ENCODE measurements at regions not wholly inside any gene's neighbourhood (a gene's known extent, or its start where the extent isn't known, plus 50 kb on each side); places are given as distances from the start of the nearest gene placed in this dataset.

GRCh38 chr4:4685810-4686795 lies 144.3 kb upstream of the STX18 start:
- H4K20me1 ChIP-seq (replicated peaks; ENCODE audit: control insufficient read depth, extremely low read depth, insufficient read depth, low read length), result no peaks in the 10 kb centered on the region
- no peak overlapping the region for H3K4me3 ChIP-seq (replicated peaks in 1 of 3; ENCODE audit: insufficient read depth in 1 of 3, low read depth in 1 of 3, low read length in 3 of 3)
- H3K27ac ChIP-seq (ENCODE audit: insufficient read depth, low read depth, low read length), result no peak overlapping the region
- no peaks in the 10 kb centered on the region for H3K4me1 ChIP-seq (ENCODE audit: control insufficient read depth, extremely low read depth, insufficient read depth, low read length)
- ChIA-PET POLR2A (no interaction called here), CTCF (no interaction called here)
- FAIRE-seq, result no peak
- no peak for DNase-seq (ENCODE audit: low read depth, low spot score)
- no peaks in the 10 kb centered on the region for H3K79me2 ChIP-seq (ENCODE audit: control insufficient read depth, insufficient read depth, low read length)
- H3K9me3 ChIP-seq (replicated peaks; ENCODE audit: control insufficient read depth, insufficient read depth, low read length), result no peaks in the 10 kb centered on the region
- no peaks in the 10 kb centered on the region for H3K36me3 ChIP-seq (ENCODE audit: control insufficient read depth in 2 of 2, extremely low read depth in 1 of 2, insufficient read depth in 2 of 2, low read length in 2 of 2)
- no peaks in the 10 kb centered on the region for H3K9me1 ChIP-seq (replicated peaks; ENCODE audit: control insufficient read depth, extremely low read depth, insufficient read depth, low read length)
- dilution Hi-C loops (cut with MboI; ENCODE audit: extremely low pct_ligation_motif_present, low sequenced_read_pairs) (no loop called here), intact Hi-C loops (cut with micrococcal nuclease) (no loop called here)
- TF ChIP-seq MAX (IDR thresholded peaks at IDR 0.05; ENCODE audit: insufficient read depth, insufficient read length) (no peak), POLR2A (IDR thresholded peaks at IDR 0.05; ENCODE audit: low read depth, low read length) (no peak), EZH2 (IDR thresholded peaks at IDR 0.05; ENCODE audit: borderline replicate concordance, low read depth, low read length, severe bottlenecking) (no peak), JUN (IDR thresholded peaks at IDR 0.05; ENCODE audit: borderline replicate concordance, insufficient read depth, insufficient read length, low read depth) (no peak), CTCF (IDR thresholded peaks at IDR 0.05; ENCODE audit: extremely low read depth in 1 of 2, insufficient read depth in 1 of 2, low read depth in 1 of 2, low read length in 2 of 2) (no peak), GATA2 (IDR thresholded peaks at IDR 0.05; ENCODE audit: insufficient read depth, insufficient read length, low read depth, low read length) (no peak), MYC (IDR thresholded peaks at IDR 0.05; ENCODE audit: low read depth, low read length) (no peak), FOS (IDR thresholded peaks at IDR 0.05; ENCODE audit: borderline replicate concordance, insufficient read depth, low read length) (no peak), POLR2AphosphoS5 (IDR thresholded peaks at IDR 0.05; ENCODE audit: insufficient read depth, low read depth, low read length) (no peak)
- H3K9ac ChIP-seq (replicated peaks; ENCODE audit: extremely low read depth, insufficient read depth, low read length), result no peak overlapping the region
- H3K27me3 ChIP-seq (ENCODE audit: control insufficient read depth in 2 of 2, insufficient read depth in 2 of 2, low read length in 2 of 2), result no peaks in the 10 kb centered on the region
- H2AFZ ChIP-seq (ENCODE audit: low read depth, low read length), result no peak overlapping the region
- no peak overlapping the region for H3K4me2 ChIP-seq (ENCODE audit: insufficient read depth, low read length)
- no TSS peak for BruUV-seq (replicated peaks)

All from endothelial cell of umbilical vein (primary cell).